Heart left ventricle (tissue), 16 donors: ENCODE measurements at regions not wholly inside any gene's neighbourhood (a gene's known extent, or its start where the extent isn't known, plus 50 kb on each side); places are given as distances from the start of the nearest gene placed in this dataset.

Experiments
- ATAC-seq, 4 donors: fragments of 200-7000 bp; cut with Tn5 transposase; one replicate each; pipeline ENCODE4 v1.9.1; 2020 to 2022; ENCODE audit warnings: moderate library complexity in 4 of 4, mild to moderate bottlenecking in 3 of 4, moderate number of reproducible peaks in 1 of 4
- DNase-seq, 5 donors: peaks; one replicate each; pipeline ENCODE4 v3.0.0-alpha.2; 2020
- H3K27ac ChIP-seq, 12 donors: fragments of 200-600 bp; sonication (generic) in 4 of 12; one replicate each; pipeline versions ENCODE4 v1.5.0 to v1.8.0; 2016 to 2022; ENCODE audit warnings: mild to moderate bottlenecking in 2 of 12
- H3K27me3 ChIP-seq, 9 donors: fragments of 200-600 bp; sonication (generic) in 2 of 9; one replicate each; pipeline versions ENCODE4 v1.5.1 to v1.8.0; 2016 to 2022; ENCODE audit warnings: mild to moderate bottlenecking in 3 of 9
- H3K36me3 ChIP-seq, 9 donors: fragments of 200-600 bp; sonication (generic) in 2 of 9; one replicate each; pipeline versions ENCODE4 v1.5.0 to v1.8.0; 2018 to 2022; ENCODE audit warnings: mild to moderate bottlenecking in 2 of 9
- H3K4me1 ChIP-seq, 12 donors: fragments of 200-600 bp; sonication (generic) in 4 of 12; one replicate each; pipeline versions ENCODE4 v1.5.0 to v1.8.0; 2016 to 2022; ENCODE audit warnings: mild to moderate bottlenecking in 3 of 12
- H3K4me3 ChIP-seq, 12 donors: fragments of 200-600 bp; sonication (generic) in 4 of 12; one replicate each; pipeline versions ENCODE4 v1.5.0 to v1.8.0; 2017 to 2022; ENCODE audit warnings: mild to moderate bottlenecking in 9 of 12, moderate library complexity in 4 of 12
- H3K9me3 ChIP-seq, 12 donors: fragments of 200-600 bp; sonication (generic) in 4 of 12; one replicate each; pipeline versions ENCODE4 v1.5.0 to v1.8.0; 2016 to 2022; ENCODE audit warnings: mild to moderate bottlenecking in 1 of 12
- POLR2A ChIP-seq, 2 donors: fragments of 450-650 bp; IDR thresholded peaks; one replicate each; pipeline ENCODE4 v1.6.1; 2017; ENCODE audit warnings: antibody characterized with exemption in 2 of 2, mild to moderate bottlenecking in 2 of 2, moderate library complexity in 2 of 2
- WGBS, 4 donors: extraction: QIAGEN DNeasy Blood & Tissue Kit in 2 of 4; methylation state at CpG; one replicate each; pipeline versions ENCODE4 v1.1.5 to v1.1.7; 2013 to 2018; 5-methylcytosine and 5-hydroxymethylcytosine counted together
- intact Hi-C, 10 donors: fragments of 100-400 bp; cut with DNase I; formaldehyde crosslinking; loops; one replicate each; pipeline versions ENCODE4 v1.11.1 to v1.14.2; 2022
- TF ChIP-seq, protein P1 (sequence below), 12 donors: fragments of 200-600 bp; sonication (generic) in 4 of 12; IDR thresholded peaks; one replicate each; pipeline versions ENCODE4 v1.5.0 to v1.8.0; 2018 to 2022; ENCODE audit warnings: antibody characterized with exemption in 12 of 12, mild to moderate bottlenecking in 5 of 12
- donor health status: ischemic (EF 13 %, LVEDD 7.1; RV severe dilation, severe dysfunction).
- donor health status: healthy with polysubstance abuse.
- donor health status: DM: no; HTN: yes; CAD: no.
- donor health status: DM: no; HTN: no; CAD: no.
- donor health status: ischemic (EF 25% LVEDD 6.9; RV normal size, moderate dysfunction).
- donor health status: ischemic (EF 25% LVEDD 5.7; RV mildly dilated, moderate dysfunction).
- donor health status: healthy.
- donor health status: DM: yes; HTN: yes; CAD: no.
- donor health status: ischemic (EF 35%, LVEDD 5.7; RV mildly dilated, moderate dysfunction).
- donor health status: nonischemic (EF 11% LVEDD 7.7; RV severe dilation, severe dysfunction).
- donor health status: DM: yes; HTN: yes; CAD: no.
- donor health status: PGD.
- donor health status: ischemic (EF 29% LVEDD 5.4; RV normal size, mild dysfunction).
- donor health status: nonischemic (EF 23%, LVEDD 6.1; RV moderate dilation, normal function).

DNA sequence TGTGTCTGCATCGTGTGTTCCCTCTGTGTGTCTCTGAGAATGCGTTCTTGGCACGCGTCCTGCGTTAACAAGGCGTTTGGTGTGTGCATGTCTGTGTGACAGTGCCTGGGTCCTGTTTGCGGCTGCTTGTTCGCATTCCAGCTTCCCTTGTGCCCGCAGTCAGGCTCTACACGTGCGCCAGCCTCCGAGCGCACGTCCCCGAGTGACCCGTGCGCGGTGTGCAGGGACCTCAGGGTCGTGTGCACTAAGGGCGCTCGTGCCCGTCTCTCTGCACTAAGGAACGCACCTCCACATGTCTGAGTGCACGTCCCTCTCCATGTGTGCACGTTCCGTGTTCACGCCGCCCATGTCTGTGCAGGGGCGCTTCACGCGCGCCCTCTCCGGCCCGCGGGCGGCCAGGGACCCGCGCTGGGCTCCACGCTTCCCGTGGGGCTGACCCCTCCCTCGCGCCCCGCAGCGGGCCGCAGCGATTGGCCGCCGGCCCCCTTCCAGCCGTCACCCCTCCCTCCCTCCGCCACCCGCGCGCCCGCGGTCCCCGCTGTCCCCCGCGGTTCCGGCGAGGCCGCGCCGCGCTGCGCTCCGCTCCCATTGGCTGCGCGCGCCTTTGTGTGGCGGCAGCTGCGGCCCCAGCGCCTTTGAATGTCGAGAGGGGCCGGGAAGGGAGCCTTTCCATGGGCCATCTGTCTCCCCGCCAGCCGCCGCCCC is 229.4 kb downstream of the HAUS1 start:
- Histone ChIP-seq H3K27me3 (peaks cover 0 to 35% (median 0%) of the 10 kb centered on the region in 9 donors), H3K4me3 (peak overlapping the region; percentile 58 to 84 (median 68)), H3K27ac (peak overlapping the region in 7 of 12 donors; percentile 1 to 75 (median 50)), H3K36me3 (no peaks in the 10 kb centered on the region), H3K4me1 (peaks cover 3 to 40% (median 35%) of the 10 kb centered on the region in 12 donors), H3K9me3 (no peaks in the 10 kb centered on the region)
- 0 to 1% (median 1%) methylated on average over 9 to 77 of the region's 77 CpGs for WGBS, 4 donors
- intact Hi-C loops = loop anchor here in 6 of 10 donors (2.0 to 10.0 kb wide), 5 partner anchors 53 to 147 kb away; no protein-coding TSS in a partner anchor
- ATAC-seq (peak; percentile 52 to 87 (median 78)), DNase-seq (peak; percentile 41 to 79 (median 49))
- TF ChIP-seq, protein P1, sequence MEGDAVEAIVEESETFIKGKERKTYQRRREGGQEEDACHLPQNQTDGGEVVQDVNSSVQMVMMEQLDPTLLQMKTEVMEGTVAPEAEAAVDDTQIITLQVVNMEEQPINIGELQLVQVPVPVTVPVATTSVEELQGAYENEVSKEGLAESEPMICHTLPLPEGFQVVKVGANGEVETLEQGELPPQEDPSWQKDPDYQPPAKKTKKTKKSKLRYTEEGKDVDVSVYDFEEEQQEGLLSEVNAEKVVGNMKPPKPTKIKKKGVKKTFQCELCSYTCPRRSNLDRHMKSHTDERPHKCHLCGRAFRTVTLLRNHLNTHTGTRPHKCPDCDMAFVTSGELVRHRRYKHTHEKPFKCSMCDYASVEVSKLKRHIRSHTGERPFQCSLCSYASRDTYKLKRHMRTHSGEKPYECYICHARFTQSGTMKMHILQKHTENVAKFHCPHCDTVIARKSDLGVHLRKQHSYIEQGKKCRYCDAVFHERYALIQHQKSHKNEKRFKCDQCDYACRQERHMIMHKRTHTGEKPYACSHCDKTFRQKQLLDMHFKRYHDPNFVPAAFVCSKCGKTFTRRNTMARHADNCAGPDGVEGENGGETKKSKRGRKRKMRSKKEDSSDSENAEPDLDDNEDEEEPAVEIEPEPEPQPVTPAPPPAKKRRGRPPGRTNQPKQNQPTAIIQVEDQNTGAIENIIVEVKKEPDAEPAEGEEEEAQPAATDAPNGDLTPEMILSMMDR (IDR thresholded peaks at IDR 0.05) = no peak
- no peak for TF ChIP-seq POLR2A (IDR thresholded peaks at IDR 0.05)

DNA sequence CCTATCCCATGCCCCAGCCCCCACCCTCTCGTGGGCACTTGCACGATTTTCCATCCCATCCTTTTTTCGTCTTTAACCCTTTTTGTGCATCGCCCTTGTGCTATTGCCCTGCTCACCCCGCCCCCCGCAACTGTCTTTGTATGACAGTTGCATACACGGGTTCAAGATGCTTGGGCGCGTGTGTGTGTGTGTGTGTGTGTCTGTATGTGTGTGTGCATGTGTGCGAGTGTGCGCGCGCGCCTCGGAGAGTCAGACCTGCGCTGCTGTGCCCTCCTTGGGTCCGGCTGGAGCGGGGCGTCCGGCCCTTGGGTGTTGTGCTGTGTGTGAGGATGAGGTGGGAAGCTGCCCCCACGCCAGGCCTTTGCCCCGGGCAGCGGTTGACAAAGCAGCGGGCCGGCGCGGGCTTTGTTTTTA is 230.7 kb downstream of the HAUS1 start:
- DNase-seq (peak in 1 of 5 donors; percentile 53), ATAC-seq (peak in 2 of 4 donors; percentile 19 to 40)
- Histone ChIP-seq H3K27ac (peak overlapping the region in 9 of 12 donors; percentile 12 to 75 (median 57)), H3K27me3 (peaks cover 0 to 35% (median 0%) of the 10 kb centered on the region in 9 donors), H3K4me1 (peaks cover 3 to 47% (median 35%) of the 10 kb centered on the region in 12 donors), H3K36me3 (no peaks in the 10 kb centered on the region), H3K4me3 (peak overlapping the region; percentile 58 to 84 (median 68)), H3K9me3 (no peaks in the 10 kb centered on the region)
- intact Hi-C loops = loop anchor here in 9 of 10 donors (2.0 to 10.0 kb wide), 5 partner anchors 52 to 146 kb away; no protein-coding TSS in a partner anchor
- TF ChIP-seq POLR2A (IDR thresholded peaks at IDR 0.05) = no peak
- TF ChIP-seq, protein P1 (IDR thresholded peaks at IDR 0.05) = no peak
- 2 to 6% (median 4%) methylated on average over 26 to 27 of the region's 27 CpGs for WGBS, 4 donors

DNA sequence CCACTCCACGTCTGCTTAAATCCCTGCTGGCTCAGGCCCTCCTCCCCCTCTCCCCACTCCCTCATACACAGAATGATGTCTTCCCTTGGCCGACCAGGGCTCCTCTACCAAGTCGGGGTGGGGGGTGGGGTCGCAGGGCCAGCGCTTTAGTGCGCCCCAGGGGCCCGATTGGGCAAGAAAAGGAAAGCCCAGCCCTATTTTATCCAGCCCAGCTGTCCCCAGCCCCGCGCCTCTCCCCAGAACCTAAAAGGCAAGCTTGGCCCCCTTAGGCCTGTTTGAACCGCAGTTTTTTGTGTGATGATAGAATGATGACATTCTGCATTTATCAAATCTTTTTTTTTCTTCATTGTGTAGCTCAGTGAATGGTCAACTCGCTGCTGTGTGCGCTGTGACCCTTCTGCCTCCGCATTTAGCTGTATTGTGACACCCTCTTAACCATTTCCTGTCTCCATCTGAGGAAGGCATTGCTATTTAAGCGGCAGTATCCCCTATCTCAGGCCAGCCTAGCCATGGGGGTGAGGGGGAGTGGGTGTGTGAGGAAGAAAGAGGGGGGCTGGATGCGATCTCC is 231.4 kb downstream of the HAUS1 start:
- TF ChIP-seq, protein P1 (IDR thresholded peaks at IDR 0.05) = no peak
- TF ChIP-seq POLR2A (IDR thresholded peaks at IDR 0.05) = no peak
- no peaks in the 10 kb centered on the region for H3K9me3 ChIP-seq
- H3K36me3 ChIP-seq = no peaks in the 10 kb centered on the region
- H3K27ac ChIP-seq = peak overlapping the region in 10 of 12 donors; percentile 12 to 75 (median 56)
- 13 to 19% (median 14%) methylated on average over 15 of the region's 15 CpGs for WGBS, 4 donors
- H3K4me3 ChIP-seq = peak overlapping the region in 11 of 12 donors; percentile 59 to 84 (median 70)
- ATAC-seq = peak in 3 of 4 donors; percentile 14 to 24 (median 14)
- intact Hi-C loops = loop anchor here in 6 of 10 donors (2.0 to 10.0 kb wide), 5 partner anchors 51 to 145 kb away; no protein-coding TSS in a partner anchor
- no peak for DNase-seq
- peaks cover 3 to 47% (median 35%) of the 10 kb centered on the region in 12 donors for H3K4me1 ChIP-seq
- peaks cover 0 to 35% (median 0%) of the 10 kb centered on the region in 9 donors for H3K27me3 ChIP-seq
